Progenitor cell of endocrine pancreas (in vitro differentiated cells): ENCODE measurements at regions not wholly inside any gene's neighbourhood (a gene's known extent, or its start where the extent isn't known, plus 50 kb on each side); places are given as distances from the start of the nearest gene placed in this dataset.

Source experiments
- DNase-seq: peaks from one replicate; pipeline ENCODE4 v3.0.0; 2021; ENCODE audit warnings: low spot score; ENCODE audit not compliant: unreplicated experiment
- H3K27ac Mint-ChIP-seq: 2 replicates; pipeline ENCODE4 v1.8.0; 2021; ENCODE audit warnings: mild to moderate bottlenecking, moderate library complexity, mixed read lengths
- H3K27me3 Mint-ChIP-seq: 2 replicates; pipeline ENCODE4 v1.8.0; 2021; ENCODE audit warnings: mixed read lengths
- H3K36me3 Mint-ChIP-seq: 2 replicates; pipeline ENCODE4 v1.8.0; 2022; ENCODE audit warnings: mixed read lengths; ENCODE audit not compliant: insufficient read depth
- H3K4me1 Mint-ChIP-seq: 2 replicates; pipeline ENCODE4 v1.8.0; 2021; ENCODE audit warnings: low read depth, mixed read lengths
- H3K4me3 Mint-ChIP-seq: 2 replicates; pipeline ENCODE4 v1.8.0; 2021; ENCODE audit warnings: low read depth, mild to moderate bottlenecking, moderate library complexity, mixed read lengths
- H3K9me3 Mint-ChIP-seq: 2 replicates; pipeline ENCODE4 v1.8.0; 2021; ENCODE audit warnings: low read depth, mixed read lengths
- CTCF ChIP-seq: fragments of 200-600 bp; sonication (generic); IDR thresholded peaks from one replicate; pipeline ENCODE4 v1.5.0; 2021; ENCODE audit warnings: antibody characterized with exemption, mild to moderate bottlenecking; ENCODE audit not compliant: unreplicated experiment

GRCh38 chr18:75504469-75504868 lies 77.0 kb upstream of the SMIM21 start:
- TF ChIP-seq CTCF = no peak
- DNase-seq = no peak
- Mint-ChIP-seq H3K36me3 (no peaks in the 10 kb centered on the region), H3K4me3 (no peak overlapping the region), H3K9me3 (no peaks in the 10 kb centered on the region), H3K27me3 (no peaks in the 10 kb centered on the region), H3K27ac (no peak overlapping the region), H3K4me1 (peaks cover 2% of the 10 kb centered on the region)

- Mint-ChIP-seq H3K27ac (no peak overlapping the region), H3K4me1 (peaks cover 2% of the 10 kb centered on the region), H3K4me3 (no peak overlapping the region), H3K27me3 (peaks cover 4% of the 10 kb centered on the region), H3K36me3 (no peaks in the 10 kb centered on the region), H3K9me3 (no peaks in the 10 kb centered on the region)
- DNase-seq = no peak
- no peak for TF ChIP-seq CTCF
Observed at GRCh38 chr18:75503615-75504014, 76.1 kb upstream of the SMIM21 start.

GRCh38 chr18:75502286-75502685 lies 74.8 kb upstream of the SMIM21 start:
- Mint-ChIP-seq H3K27ac (no peak overlapping the region), H3K36me3 (no peaks in the 10 kb centered on the region), H3K9me3 (no peaks in the 10 kb centered on the region), H3K4me1 (peaks cover 4% of the 10 kb centered on the region), H3K27me3 (peaks cover 4% of the 10 kb centered on the region), H3K4me3 (no peak overlapping the region)
- no peak for TF ChIP-seq CTCF
- DNase-seq = no peak

- H3K4me3 Mint-ChIP-seq = no peak overlapping the region
- TF ChIP-seq CTCF = no peak
- H3K27me3 Mint-ChIP-seq = peaks cover 4% of the 10 kb centered on the region
- no peak overlapping the region for H3K27ac Mint-ChIP-seq
- peaks cover 4% of the 10 kb centered on the region for H3K4me1 Mint-ChIP-seq
- H3K36me3 Mint-ChIP-seq = no peaks in the 10 kb centered on the region
- H3K9me3 Mint-ChIP-seq = no peaks in the 10 kb centered on the region
- DNase-seq = no peak
Observed at GRCh38 chr18:75500545-75500944, 73.0 kb upstream of the SMIM21 start.

GRCh38 chr18:75497576-75498235 lies 70.2 kb upstream of the SMIM21 start:
- DNase-seq = no peak
- no peaks in the 10 kb centered on the region for H3K36me3 Mint-ChIP-seq
- no peak overlapping the region for H3K4me3 Mint-ChIP-seq
- no peak overlapping the region for H3K27ac Mint-ChIP-seq
- no peak for TF ChIP-seq CTCF
- H3K9me3 Mint-ChIP-seq = no peaks in the 10 kb centered on the region
- peaks cover 4% of the 10 kb centered on the region for H3K27me3 Mint-ChIP-seq
- peaks cover 4% of the 10 kb centered on the region for H3K4me1 Mint-ChIP-seq
